Activated T-helper 1 cell treated with Interleukin-2 at 50 U/mL for 16 hours (primary cell): ENCODE measurements at regions not wholly inside any gene's neighbourhood (a gene's known extent, or its start where the extent isn't known, plus 50 kb on each side); places are given as distances from the start of the nearest gene placed in this dataset.
"Not testable (repeated sequence)": the region's sequence is repeated elsewhere in the genome, so short reads cannot be mapped to it uniquely, and the experiment has no call there.

Experiments used
- DNase-seq: peaks from one replicate; pipeline ENCODE4 v3.0.0-alpha.2; 2020; ENCODE audit warnings: low read depth

DNA sequence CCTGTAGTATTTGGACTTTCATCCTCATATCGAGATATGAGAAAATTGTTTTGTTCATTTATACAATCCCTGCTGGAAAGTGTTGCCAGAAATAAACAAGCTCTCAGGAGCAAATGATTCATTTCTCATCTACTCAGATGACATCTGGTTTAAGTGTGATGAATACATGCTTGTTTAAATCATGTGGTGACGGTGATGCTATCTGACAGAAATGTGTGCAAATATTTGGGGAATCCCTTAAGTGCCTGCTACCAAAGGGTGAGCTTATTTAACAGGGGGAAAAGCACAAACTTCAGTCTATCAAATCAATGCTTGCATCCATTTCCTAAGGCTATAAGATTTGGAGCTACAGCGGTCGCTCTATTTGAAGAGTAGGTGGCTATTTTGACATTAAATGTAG lies 368.3 kb upstream of the SASH1 start:
- no peak for DNase-seq

DNA sequence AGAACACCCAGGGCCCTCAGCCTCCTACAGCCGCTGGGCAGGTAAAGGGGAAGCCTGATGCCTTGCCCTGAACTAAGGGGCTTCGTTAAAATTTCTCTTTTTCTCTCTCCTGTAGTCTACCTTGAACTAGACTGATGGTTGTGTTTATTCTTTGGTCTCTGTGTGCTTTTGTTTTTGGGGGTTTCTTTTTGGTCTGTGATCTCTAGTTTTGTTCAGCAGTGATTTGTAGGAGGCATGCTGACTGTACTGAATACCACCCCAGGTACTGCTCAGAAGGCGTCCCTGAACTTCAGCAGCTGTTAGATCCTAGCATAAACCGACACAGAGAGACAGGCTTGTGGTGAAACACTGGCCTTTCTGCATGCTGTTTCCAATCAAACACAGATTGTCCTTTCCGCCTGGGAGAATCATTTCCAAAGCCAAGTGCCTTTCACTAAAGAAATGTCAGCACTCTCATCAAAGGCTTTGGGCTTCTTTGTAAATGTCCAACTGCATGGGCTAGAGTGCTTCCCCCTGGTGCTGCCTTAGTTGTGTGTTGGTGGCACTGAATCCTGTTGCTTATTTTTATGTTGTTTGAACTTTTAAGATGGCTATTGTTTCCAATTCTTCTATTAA lies 364.7 kb upstream of the SASH1 start:
- no peak for DNase-seq

DNA sequence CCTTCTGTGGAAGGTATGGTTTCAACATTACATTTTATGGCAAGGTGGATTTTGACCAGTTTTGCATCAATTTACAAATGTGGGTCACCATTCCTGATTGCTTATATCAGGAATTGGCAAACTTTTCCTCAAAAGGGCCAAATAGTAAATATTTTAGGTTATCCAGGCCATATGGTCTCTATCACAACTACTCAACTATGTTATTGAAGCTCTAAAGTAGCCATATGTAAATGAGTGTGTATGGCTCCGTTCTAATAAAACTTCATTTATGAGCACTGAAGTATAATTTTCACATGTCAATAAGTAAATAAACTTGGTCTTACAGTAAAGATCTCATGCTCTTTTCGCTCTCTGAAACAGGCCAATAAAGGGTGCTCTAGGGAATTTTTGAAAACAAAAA lies 362.7 kb upstream of the SASH1 start:
- no peak for DNase-seq

DNA sequence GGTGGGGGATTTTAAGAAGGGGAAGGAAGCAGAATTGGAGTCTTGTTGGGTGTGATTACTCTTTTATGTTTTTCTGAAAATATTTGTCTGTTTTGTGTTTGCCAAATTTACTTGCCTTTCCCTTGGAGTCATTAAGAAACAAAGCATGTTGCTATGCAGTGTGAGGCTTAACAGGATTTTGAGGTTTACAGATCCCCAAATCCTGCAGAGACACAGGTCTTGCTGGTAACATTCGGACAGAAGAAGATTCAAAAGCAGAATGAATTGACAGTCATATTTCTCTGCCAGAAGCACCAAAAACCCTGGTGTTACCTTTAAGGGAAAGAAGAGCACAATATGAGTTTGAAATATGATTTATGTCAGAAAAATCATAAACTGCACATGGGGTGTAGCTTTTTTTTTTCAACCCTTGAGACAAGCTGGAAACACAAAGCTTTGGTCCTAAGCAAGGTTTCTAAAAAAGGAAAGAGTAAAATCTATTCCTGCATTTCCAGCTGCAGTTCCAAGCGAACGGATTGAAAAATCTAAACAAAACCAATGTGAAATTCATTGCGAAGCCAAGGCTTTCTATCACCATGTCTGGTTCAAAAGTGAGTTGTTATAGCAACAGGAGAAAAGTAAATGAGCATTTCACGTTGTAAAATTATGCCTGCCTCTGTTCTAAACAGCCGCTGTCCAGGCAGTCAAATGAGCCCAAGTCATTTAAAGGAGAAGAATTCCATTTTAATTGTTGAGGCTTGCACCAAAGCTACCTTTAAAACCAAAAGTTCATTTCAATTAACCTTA lies 358.9 kb upstream of the SASH1 start:
- no peak for DNase-seq

DNA sequence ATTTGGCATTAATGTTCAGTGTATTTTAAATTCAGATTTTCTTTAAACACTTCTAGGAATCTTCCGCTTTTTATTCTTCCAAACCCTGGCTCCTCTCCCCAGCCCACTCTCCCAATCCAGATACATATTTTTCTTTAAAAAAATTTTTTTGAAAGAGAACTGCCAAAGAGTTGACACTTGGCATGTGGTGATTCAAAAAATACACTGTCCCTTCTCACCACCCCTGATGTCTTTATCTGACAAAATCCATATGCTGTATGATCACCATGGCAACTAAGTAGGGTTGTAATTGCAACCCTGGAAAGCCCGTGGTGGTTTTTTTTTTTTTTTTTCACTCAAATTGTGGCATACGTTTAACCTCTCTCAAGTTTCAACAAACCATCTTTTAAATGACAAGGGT lies 355.8 kb upstream of the SASH1 start:
- no peak for DNase-seq

DNA sequence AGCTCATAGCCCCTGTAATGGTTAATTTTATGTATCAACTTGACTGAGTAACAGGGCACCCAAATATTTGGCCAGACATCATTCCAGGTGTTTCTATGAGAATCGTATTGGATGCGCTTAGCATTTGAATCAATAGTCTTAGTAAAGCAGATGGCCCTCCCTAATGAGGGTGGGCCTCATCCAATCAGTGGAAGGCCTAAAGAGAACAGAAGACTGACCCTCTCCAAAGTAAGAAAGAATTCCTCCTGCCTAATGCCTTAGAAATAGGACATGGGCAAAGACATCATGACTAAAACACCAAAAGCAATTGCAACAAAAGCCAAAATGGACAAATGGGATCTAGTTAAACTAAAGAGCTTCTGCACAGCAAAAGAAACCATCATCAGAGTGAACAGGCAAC lies 352.5 kb upstream of the SASH1 start:
- DNase-seq = no peak

DNA sequence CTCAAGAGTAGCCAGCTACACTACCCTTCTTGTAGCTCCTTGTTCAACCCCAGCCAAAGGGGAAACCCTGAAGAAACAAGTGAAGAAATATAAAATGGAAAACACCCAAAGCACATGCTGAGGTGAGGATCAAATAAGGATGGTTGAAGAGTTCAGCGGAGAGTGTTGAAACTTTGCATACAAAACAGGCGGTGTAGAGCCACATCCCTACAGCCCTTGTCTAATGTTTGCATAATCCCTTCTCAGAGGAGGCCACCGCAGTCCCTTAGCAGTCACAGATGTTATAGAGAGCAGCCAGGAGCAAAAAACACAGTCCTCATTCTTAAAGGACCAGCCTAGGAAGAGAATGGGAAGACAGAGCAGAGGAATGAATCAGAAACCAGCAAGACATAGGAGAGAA lies 350.7 kb upstream of the SASH1 start:
- DNase-seq = no peak

DNA sequence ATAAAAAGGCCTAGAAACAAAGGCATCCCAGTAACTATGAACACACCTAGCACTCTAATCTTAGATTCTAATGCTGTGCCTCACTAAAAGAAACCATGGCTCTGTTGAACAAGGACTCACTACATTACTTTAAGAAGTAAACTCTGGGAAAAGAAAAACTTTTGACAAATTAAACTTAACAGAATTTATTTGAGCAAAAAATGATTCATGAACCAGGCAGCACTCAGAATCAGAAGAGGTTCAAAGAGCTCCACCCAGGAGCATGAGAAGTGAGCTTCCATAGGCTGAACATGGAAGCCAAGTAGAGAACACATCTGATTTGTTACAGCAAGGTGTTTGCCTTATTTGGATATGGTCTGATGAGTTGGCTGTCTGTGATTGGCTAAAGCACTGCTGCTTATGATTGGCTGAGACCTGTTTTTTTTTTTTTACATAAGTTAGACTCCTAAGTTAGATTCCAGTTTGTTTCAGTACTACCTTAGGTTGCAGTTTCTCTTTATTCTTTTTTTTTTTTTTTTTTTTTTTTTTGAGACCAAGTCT lies 343.6 kb upstream of the SASH1 start:
- no peak for DNase-seq

DNA sequence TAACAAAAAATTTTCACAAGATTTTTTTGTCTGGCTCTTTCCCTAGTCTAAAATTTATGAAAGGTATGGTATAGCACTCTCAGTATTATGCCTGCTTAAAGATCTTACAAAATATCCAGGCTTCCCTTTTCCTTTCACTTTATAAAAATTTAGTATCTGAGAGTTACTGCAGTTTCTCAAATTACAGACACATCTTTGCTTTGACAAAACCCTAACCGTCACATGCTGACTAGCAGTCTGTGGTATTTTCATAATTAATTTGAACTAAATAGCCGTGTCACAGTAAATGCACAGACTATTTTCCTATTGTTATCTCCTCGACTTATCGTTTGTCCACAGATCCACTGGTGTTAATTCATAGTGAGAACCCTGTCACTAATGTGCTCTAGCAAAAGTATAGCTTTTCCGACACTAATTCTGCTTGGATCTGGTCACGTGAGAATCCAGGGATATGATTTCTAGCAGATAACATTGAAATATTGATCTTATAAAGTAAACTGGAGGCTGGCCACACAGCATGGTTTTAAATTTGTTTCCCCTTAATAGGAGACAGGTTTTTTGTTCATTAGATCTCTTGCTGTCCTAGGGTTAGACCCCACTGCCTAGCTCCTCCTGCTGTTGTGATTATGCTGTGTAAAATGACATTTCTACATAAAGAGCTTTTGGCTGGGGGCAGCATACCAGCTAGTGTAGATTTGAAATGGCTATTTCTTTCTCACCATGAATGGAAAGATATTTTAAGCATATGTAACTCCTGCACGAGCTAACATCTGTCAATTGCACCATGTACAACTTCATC lies 340.6 kb upstream of the SASH1 start:
- DNase-seq = no peak

DNA sequence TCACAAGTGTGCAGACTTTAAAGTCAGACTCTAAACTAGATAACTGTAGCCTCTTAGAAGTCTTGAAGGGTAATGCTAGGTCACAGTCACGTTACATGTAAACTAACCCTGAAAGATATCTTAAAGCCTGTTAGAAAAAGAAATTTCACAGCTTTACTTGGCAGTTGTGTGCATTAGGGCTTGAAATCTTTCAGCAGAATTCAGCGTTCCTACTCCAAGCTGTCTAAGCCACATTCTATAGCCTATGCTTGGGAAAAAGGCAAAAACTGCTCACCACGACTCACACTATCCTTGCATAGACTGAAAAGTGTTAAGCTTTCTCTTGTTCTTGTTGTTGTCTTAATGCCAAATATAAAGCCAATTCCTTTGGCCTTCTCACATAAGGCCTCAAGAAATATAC lies 338.0 kb upstream of the SASH1 start:
- DNase-seq = no peak

DNA sequence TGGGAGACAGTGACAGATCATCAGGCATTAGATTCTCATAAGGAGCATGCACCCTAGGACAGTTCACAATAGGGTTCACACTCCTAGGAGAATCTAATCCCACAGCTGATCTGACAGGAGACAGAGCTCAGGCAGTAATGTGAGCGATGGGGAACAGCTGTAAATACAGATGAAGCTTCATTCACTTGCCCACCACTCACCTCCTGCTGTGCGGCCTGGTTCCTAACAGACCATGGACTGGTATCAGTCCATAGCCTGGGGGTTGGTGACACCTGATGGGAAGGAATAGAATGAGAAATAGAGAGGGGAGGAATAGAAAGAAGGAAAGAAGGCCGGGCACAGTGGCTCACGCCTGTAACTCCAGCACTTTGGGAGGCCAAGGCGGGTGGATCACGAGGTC lies 336.8 kb upstream of the SASH1 start:
- no peak for DNase-seq

DNA sequence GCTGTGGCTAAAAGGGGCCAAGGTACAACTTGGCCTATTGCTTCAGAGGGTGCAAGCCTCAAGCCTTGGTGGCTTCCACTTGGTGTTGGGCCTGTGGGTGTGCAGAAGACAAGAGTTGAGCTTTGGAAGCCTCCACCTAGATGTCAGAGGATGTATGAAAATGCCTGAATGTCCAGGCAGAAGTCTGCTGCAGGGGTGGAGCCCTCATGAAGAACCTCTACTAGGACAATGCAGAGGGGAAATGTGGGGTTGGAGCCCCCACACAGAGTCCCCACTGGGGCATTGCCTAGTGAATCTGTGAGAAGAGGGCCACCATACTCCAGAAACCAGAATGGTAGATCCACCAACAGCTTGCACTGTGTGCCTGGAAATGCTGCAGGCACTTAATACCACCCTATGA lies 332.1 kb upstream of the SASH1 start:
- not testable (repeated sequence) for DNase-seq

DNA sequence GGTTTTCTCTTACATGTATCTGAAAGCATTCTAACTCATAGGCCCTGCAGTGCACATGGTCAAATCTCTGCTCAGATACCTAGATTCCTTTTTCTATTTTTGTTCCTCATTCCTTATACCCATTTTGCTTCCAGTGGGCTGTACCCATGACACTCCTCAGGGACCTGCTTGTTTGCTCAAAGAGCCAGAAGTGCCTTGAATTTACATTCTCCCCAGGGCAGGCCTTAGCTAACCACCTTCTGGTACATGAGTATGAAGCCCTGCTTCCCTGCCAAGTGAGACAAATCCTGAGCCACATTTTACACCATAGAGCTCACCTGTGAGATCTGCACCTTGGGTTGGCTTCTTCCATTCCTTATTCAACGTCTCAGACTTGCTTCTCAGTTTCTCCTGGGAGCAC lies 326.6 kb upstream of the SASH1 start:
- DNase-seq = no peak

DNA sequence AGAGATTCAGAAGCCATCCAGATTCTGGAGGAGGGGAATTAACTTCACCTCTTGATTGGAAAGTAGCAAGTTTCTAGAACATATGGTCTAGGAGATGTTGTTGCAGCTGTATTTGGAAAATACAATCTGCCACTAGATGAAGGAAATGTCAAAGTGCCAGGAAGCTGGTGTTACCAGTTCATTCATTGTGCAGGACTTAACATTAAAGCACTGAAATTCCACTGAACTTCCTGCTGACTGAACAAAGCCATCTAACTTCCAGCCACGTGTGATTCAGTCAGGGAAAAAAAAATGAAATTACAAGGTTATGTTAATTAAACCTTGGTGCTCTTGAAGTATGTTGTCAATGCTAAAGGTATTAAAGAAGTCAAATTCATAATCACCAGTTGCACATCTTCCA lies 321.5 kb upstream of the SASH1 start:
- DNase-seq = no peak

DNA sequence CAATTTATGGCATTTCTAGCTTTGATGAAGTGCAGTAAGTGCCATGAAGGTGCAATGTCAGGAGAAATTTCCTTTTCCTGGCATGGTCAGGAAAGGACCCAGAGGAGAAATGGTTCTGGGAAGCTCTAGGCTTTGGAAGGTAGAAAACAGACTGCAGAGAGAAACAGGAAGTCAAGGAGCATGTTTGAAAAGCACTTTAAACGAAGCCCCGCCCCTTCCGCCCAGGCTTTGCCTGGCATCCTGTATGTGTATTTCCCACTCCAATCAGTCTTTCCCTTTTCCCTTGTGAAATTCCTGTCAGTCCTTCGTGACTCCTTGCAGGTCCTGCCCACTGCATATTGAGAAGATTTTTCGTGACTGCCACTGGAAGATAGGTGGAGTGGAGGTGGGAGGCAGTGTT lies 320.9 kb upstream of the SASH1 start:
- no peak for DNase-seq

DNA sequence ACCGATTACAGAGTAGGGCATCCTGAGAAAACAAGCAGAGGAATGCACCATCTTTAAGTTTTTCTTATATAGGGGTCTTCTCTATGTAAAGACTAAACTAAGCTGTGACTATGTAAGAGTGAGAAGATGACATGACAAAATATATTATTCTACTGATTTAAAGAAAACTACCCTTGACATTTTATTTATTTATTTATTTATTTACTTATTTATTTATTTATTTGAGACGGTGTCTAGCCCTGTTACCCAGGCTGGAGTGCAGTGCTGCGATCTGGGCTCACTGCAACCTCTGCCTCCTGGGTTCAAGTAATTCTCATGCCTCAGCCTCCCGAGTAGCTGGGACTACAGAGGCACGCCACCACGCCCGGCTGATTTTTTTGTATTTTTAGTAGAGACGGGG lies 320.4 kb upstream of the SASH1 start:
- not testable (repeated sequence) for DNase-seq

DNA sequence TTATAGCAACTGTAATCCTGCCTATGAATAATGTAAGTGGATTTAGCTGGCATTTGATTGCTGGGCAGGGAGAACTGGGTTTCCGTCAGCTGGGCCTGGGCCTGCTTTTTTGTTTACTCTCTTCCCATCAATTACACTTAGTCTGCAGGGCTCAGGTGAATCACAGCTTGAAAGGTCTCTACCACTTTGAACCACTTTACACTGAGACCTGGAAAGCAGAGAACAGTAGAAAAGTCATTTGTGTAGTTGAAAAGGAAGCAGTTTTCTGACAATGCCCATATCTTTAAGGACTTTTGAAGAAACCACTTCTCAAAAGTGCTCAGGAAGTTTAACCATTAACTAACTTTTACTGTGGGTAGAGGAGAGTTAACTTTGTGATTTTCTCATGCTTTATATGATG lies 315.4 kb upstream of the SASH1 start:
- no peak for DNase-seq

DNA sequence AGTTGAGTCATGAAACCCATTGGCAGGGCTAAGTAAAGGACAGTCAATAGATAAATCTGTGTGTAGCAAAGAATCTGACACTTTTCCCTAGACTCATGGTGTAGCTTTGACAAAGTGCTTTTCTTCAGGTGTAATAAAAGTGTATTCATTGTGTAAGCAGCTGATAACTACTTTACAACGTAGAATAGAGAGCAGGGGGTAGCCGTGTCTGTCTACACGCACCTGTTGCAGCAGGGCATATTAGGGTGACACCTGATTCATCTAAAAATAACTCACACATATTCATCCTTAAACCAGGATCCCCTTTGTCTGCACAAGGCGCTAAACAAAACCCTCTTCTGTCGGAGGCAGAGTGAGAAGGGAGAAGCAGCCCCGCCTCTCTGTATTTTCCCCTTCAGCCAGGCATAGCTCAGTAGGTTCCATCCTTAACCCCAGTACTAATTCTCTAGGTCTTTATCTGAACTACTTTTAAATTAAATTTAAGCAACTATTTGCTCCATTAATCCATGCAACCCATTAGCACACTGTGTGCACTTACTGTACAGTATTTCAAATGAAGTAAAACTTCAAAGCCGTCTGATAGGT lies 306.7 kb upstream of the SASH1 start:
- no peak for DNase-seq

DNA sequence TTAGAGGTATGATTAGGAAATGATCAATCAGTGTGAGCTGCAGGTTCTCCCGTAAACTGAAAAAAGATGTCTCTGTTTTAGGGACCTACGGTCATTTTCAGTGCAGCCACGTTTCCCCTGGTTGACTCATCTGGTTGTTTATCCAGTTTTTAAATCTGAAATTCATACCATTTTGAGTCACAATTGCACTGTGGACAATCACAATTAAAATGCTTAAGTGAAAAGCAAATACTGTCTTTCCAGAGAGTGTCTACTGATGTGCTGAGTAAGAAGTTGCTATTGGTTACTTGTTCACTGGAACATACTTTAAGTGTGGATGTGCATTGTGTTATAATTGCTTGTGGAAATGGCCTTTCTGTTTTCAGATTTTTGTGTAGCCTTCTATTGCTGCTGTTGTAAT lies 305.1 kb upstream of the SASH1 start:
- no peak for DNase-seq

DNA sequence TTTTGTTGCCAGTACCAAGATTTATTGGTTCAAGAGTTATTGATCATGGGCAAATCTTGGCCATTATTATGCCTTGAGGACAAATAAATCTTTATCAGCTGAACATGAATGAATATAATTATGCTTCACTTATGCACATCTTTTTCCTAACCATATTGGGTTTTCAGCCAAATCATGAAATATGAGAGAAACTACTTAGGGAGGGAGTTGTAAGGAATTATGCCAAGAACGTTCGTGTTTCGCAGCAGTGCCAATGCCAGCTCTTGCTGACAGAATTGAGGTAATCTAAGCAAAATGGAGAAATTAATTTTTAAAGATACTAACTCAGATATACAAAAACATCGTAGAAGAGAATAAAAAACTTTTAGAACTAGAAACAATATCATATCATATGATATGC lies 301.1 kb upstream of the SASH1 start:
- DNase-seq = no peak

DNA sequence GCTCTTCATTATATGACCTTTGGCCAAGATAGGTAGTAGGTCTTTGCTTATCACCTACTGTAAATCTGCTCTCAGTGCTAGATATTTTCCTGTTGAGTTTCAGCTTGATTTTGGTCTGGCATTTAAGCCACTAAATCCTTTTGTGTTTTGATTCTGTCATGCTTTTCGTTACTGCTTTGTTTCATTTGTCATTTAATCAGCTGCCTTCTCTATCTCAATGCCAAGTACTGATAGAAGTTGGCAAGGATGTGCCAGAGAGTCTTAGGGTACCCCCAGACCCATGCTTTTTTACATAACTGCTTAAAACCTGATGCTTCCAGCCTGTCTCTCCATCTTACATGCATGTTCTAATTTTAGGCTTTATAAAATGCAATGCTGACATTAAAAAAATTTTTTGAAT lies 300.1 kb upstream of the SASH1 start:
- DNase-seq = no peak

DNA sequence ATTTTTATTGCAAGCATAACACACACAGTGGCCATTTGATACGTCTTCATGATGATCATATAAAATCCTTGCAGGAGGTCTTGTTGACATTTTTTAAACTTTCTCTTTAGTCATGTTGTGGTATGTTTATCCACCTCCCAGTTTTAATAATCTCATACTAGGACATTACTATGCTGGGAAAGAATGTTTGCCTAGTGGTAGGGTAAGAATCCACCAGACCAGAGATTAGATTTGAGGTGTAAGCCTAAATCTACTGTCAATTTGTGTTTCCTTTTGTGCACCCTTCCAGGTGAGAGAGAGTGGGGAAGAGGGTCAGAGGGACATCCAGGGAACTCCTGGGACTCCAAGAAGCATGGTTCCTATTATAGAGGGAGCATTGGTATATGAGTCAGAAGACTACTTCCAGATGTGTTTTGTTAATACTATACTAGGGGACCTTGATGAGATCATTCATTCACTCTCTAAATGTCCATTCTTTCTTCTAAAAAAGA lies 298.3 kb upstream of the SASH1 start:
- no peak for DNase-seq
